ENCODE measurements at regions not wholly inside any gene's neighbourhood (a gene's known extent, or its start where the extent isn't known, plus 50 kb on each side); places are given as distances from the start of the nearest gene placed in this dataset.

DNA sequence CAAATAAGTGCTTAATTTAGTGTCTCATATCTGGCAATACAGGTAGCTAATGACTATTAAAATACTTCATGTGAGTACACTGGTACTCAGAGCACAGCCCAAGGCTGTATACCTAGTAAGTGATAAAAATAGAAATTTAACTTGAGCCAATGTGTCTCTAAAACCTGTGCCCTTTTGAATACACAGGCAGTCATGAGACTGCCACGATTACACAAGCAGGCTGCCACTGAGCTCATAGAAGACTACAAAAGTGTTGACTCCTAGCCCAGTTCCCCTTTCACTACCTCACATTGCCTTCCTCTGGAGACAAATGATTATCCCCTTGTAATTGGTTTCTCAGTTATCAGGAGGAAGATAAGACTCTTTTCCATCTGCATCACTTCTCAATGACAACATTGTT is 66.3 kb upstream of the PAPPA start (continued):
- TF ChIP-seq ZNF263 (CRISPR knock-in tag; IDR thresholded peaks at IDR 0.05; ENCODE audit: low read depth): no peak

DNA sequence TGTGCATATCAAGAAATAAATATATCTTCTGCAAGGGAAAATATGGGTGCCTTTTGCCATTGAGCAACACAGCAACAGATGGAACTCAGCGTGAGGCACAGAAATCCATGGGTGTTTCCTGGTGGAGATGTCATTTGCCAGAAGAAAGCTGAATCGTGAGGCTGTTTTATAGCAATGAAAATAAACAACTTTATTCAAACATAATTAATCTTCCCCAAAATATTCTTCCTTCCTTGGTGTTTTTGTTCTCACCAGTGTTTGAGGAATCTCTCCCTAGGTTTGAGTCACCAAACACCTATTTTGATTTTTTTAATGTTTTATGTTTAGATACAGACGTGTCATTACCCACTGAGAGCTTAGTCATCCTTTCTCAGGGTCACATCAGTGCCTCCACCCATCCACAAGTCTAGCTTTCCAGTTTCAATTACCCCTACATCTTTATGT is 65.8 kb upstream of the PAPPA start:
- no peak for DNase-seq (ENCODE audit: low spot score)
- no peak for ATAC-seq
- ChIA-PET POLR2A (no interaction called here), CTCF (interaction anchor here (1.3 kb wide), 1 partner anchor 496 kb away, joined by 3 read pairs; no protein-coding TSS in a partner anchor)
- H3K27me3 Mint-ChIP-seq (ENCODE audit: low read depth): no peaks in the 10 kb centered on the region
- peaks cover 17% of the 10 kb centered on the region for H3K9me3 Mint-ChIP-seq
- peaks cover 4% of the 10 kb centered on the region; the same call in 1 of the 2 replicates for H3K4me1 Mint-ChIP-seq
- H3K4me3 Mint-ChIP-seq: no peak overlapping the region
- H3K27ac Mint-ChIP-seq: no peak overlapping the region
- H3K36me3 Mint-ChIP-seq: no peaks in the 10 kb centered on the region; the same call in 1 of the 2 replicates
- TF ChIP-seq CDX4 (CRISPR knock-in tag; IDR thresholded peaks at IDR 0.05; ENCODE audit: borderline replicate concordance): no peak
- TF ChIP-seq, protein P1, sequence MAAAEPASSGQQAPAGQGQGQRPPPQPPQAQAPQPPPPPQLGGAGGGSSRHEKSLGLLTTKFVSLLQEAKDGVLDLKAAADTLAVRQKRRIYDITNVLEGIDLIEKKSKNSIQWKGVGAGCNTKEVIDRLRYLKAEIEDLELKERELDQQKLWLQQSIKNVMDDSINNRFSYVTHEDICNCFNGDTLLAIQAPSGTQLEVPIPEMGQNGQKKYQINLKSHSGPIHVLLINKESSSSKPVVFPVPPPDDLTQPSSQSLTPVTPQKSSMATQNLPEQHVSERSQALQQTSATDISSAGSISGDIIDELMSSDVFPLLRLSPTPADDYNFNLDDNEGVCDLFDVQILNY (CRISPR knock-in tag; IDR thresholded peaks at IDR 0.05): no peak
- TF ChIP-seq, protein P2, sequence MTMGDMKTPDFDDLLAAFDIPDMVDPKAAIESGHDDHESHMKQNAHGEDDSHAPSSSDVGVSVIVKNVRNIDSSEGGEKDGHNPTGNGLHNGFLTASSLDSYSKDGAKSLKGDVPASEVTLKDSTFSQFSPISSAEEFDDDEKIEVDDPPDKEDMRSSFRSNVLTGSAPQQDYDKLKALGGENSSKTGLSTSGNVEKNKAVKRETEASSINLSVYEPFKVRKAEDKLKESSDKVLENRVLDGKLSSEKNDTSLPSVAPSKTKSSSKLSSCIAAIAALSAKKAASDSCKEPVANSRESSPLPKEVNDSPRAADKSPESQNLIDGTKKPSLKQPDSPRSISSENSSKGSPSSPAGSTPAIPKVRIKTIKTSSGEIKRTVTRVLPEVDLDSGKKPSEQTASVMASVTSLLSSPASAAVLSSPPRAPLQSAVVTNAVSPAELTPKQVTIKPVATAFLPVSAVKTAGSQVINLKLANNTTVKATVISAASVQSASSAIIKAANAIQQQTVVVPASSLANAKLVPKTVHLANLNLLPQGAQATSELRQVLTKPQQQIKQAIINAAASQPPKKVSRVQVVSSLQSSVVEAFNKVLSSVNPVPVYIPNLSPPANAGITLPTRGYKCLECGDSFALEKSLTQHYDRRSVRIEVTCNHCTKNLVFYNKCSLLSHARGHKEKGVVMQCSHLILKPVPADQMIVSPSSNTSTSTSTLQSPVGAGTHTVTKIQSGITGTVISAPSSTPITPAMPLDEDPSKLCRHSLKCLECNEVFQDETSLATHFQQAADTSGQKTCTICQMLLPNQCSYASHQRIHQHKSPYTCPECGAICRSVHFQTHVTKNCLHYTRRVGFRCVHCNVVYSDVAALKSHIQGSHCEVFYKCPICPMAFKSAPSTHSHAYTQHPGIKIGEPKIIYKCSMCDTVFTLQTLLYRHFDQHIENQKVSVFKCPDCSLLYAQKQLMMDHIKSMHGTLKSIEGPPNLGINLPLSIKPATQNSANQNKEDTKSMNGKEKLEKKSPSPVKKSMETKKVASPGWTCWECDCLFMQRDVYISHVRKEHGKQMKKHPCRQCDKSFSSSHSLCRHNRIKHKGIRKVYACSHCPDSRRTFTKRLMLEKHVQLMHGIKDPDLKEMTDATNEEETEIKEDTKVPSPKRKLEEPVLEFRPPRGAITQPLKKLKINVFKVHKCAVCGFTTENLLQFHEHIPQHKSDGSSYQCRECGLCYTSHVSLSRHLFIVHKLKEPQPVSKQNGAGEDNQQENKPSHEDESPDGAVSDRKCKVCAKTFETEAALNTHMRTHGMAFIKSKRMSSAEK (CRISPR knock-in tag; IDR thresholded peaks at IDR 0.05; ENCODE audit: borderline replicate concordance): no peak
- TF ChIP-seq ZNF281 (CRISPR knock-in tag; IDR thresholded peaks at IDR 0.05): no peak
- no peak for TF ChIP-seq CREB1 (CRISPR knock-in tag; IDR thresholded peaks at IDR 0.05)
- TF ChIP-seq ATF1 (CRISPR knock-in tag; IDR thresholded peaks at IDR 0.05): no peak
- no peak for TF ChIP-seq GRHL2 (CRISPR knock-in tag; IDR thresholded peaks at IDR 0.05; ENCODE audit: insufficient replicate concordance, severe bottlenecking)
- no peak for TF ChIP-seq ZNF396 (CRISPR knock-in tag; IDR thresholded peaks at IDR 0.05; ENCODE audit: borderline replicate concordance)
- TF ChIP-seq, protein P3, sequence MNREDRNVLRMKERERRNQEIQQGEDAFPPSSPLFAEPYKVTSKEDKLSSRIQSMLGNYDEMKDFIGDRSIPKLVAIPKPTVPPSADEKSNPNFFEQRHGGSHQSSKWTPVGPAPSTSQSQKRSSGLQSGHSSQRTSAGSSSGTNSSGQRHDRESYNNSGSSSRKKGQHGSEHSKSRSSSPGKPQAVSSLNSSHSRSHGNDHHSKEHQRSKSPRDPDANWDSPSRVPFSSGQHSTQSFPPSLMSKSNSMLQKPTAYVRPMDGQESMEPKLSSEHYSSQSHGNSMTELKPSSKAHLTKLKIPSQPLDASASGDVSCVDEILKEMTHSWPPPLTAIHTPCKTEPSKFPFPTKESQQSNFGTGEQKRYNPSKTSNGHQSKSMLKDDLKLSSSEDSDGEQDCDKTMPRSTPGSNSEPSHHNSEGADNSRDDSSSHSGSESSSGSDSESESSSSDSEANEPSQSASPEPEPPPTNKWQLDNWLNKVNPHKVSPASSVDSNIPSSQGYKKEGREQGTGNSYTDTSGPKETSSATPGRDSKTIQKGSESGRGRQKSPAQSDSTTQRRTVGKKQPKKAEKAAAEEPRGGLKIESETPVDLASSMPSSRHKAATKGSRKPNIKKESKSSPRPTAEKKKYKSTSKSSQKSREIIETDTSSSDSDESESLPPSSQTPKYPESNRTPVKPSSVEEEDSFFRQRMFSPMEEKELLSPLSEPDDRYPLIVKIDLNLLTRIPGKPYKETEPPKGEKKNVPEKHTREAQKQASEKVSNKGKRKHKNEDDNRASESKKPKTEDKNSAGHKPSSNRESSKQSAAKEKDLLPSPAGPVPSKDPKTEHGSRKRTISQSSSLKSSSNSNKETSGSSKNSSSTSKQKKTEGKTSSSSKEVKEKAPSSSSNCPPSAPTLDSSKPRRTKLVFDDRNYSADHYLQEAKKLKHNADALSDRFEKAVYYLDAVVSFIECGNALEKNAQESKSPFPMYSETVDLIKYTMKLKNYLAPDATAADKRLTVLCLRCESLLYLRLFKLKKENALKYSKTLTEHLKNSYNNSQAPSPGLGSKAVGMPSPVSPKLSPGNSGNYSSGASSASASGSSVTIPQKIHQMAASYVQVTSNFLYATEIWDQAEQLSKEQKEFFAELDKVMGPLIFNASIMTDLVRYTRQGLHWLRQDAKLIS (CRISPR knock-in tag; IDR thresholded peaks at IDR 0.05; ENCODE audit: borderline replicate concordance): no peak
- no peak for TF ChIP-seq NFYB (CRISPR knock-in tag; conservative IDR thresholded peaks at IDR 0.05; ENCODE audit: low read depth)
- TF ChIP-seq ZBTB43 (CRISPR knock-in tag; IDR thresholded peaks at IDR 0.05): no peak
- no peak for TF ChIP-seq ZMAT4 (CRISPR knock-in tag; IDR thresholded peaks at IDR 0.05)
- TF ChIP-seq MYBL2 (CRISPR knock-in tag; IDR thresholded peaks at IDR 0.05): no peak
- TF ChIP-seq IRF2 (CRISPR knock-in tag; IDR thresholded peaks at IDR 0.05; ENCODE audit: borderline replicate concordance, low read depth): no peak
- no peak for TF ChIP-seq ZSCAN18 (CRISPR knock-in tag; IDR thresholded peaks at IDR 0.05)
- TF ChIP-seq ZNF512 (CRISPR knock-in tag; IDR thresholded peaks at IDR 0.05; ENCODE audit: borderline replicate concordance): no peak
